Stimulated activated CD8-positive, alpha-beta memory T cell treated with anti-CD3 and anti-CD28 coated beads, Interleukin-15, amount 100 ng/mL, for 1 hour (primary cell): ENCODE measurements at regions not wholly inside any gene's neighbourhood (a gene's known extent, or its start where the extent isn't known, plus 50 kb on each side); places are given as distances from the start of the nearest gene placed in this dataset.

Experiments used
- DNase-seq: peaks from one replicate; pipeline ENCODE4 v3.0.0-alpha.2; 2020; ENCODE audit warnings: low read depth

GRCh38 chr1:199747984-199748383 lies 279.5 kb upstream of the NR5A2 start:
- no peak for DNase-seq

- DNase-seq: no peak
Measured at GRCh38 chr1:199751506-199751905, 276.0 kb upstream of the NR5A2 start.

DNA sequence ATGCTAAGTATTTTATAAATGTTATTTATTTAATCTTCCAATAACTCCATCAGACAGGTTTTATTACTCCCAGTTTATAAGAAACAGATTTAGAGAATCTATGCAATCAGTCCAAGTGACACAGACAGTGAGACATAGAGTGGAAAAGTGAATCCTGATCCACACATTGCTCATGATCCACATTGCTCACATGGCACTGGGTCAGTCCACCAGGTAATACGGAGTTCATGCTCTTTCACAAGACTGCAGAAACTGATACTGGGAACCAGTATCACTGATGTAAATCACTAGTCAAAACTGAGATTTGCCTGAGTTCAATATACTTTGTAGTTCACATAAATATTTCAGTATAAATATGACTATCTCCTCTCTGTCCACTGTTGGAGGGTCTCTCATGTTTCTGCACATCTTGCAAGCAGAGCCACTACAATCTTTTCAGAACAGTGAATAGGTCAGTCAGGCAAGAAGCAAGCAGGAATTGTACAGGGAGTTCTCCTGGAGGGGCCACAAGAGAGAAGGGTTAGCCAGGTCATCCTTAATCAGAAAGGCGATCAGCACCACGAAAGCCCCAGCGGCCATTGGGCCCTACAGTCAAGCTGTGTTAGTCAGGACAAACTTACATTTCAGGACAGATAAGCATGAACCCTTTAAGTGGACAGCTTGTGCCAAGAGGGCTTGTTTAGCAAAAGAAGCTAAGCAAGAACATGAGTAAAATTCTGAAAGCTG lies 275.4 kb upstream of the NR5A2 start:
- no peak for DNase-seq

DNA sequence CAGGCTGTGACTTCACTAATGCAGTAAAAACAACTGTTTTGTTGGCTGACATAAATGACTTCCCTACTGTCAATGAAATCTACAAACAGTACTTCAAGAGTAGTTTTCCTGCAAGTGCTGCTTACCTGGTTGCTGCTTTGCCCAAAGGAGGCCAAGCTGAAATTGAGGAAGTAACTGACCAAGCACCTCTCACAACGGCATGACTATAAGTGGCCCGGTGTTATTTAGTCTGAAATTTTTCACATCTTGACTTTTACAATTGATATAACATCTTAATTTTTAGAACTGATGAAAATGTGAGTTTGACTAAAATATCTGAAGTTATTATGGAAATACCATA lies 274.9 kb upstream of the NR5A2 start:
- DNase-seq: no peak

GRCh38 chr1:199753513-199753912 lies 274.0 kb upstream of the NR5A2 start:
- DNase-seq: no peak

DNA sequence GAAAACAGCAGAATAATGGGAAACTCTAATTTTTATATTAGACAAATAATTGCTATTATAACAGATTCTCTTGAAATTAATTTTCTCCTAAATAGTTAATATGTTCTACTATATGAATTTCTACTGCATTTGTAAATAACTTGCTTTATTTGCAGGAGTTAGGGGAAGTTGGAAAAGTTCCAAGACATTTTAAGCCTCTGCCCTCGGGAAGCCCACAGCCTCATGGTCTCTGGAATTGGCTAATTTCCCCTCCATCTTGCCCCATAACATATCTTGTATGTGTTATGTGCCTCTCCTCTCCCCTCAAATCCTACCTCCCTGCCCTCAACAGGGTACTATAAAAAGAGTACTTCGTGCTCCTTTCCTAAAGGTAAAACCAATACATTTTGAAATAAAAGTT lies 271.4 kb upstream of the NR5A2 start:
- no peak for DNase-seq

DNA sequence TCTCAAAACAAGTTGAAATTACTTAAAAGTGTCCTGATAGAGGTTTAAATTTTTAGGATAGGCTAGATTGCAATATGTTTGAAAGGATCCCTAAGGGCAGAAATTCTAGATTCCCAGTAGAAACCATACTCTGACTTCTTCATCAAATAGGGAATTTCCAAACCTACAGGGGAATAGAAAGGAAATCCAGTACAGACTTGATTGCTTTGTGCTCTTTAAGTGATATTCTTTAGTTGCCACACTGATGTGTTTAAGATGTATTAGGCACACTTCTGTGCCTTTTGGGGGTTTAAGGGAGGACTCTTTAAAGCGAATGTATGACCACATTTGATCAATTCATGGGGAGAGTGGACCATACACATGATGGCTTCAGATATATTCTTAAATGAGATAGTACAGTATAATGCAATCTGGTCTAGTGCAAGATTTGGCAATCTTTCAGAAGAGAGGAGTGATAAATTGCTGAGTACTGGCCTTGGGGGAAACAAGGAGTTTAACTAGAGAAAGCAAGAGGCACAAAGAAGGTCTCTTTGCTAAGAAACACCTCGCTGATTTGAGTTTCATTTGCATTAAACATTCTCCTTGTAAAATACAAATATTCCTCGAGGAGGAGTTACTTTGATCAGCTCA lies 268.8 kb upstream of the NR5A2 start:
- DNase-seq: no peak

DNA sequence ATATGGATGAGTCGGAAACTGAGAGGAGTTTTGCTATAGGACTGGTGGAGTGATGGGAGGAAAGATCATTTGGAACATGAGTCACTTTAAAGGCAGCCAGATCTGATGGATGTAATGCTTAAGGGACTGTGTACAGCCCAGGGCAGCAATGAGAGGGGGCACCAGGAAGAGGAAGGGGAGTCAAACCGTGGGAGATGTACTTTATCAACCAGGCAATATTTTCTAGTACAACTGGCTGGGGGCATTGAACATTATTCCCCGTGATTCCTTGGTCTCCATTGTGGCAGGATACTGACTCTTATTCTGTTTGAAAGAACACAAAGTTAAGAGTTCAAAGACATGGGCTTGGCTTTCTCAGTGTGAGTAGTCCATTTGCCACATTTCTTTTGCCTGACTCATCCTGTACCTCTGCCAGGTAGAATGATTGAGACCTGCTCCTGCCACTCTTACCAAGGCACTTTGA lies 268.2 kb upstream of the NR5A2 start:
- DNase-seq: no peak

- DNase-seq: no peak
Measured at GRCh38 chr1:199762572-199762971, 264.9 kb upstream of the NR5A2 start.

GRCh38 chr1:199766218-199766792 lies 261.2 kb upstream of the NR5A2 start:
- no peak for DNase-seq

DNA sequence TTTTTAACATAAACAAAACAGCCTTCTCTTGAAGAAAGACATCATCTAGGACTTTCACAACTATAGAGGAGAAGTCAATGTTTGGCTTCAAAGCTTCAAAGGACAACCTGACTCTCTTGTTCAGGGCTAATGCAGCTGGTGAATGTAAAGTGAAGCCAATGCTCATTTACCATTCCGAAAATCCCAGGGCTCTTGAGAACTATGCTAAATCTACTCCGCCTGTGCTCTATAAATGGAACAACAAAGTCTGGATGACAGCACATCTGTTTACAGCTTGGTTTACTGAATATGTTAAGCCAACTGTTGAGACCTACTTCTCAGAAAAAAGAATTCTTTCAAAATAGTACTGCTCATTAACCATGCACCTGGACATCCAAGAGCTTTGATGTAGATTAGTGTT lies 259.8 kb upstream of the NR5A2 start:
- DNase-seq: no peak

DNA sequence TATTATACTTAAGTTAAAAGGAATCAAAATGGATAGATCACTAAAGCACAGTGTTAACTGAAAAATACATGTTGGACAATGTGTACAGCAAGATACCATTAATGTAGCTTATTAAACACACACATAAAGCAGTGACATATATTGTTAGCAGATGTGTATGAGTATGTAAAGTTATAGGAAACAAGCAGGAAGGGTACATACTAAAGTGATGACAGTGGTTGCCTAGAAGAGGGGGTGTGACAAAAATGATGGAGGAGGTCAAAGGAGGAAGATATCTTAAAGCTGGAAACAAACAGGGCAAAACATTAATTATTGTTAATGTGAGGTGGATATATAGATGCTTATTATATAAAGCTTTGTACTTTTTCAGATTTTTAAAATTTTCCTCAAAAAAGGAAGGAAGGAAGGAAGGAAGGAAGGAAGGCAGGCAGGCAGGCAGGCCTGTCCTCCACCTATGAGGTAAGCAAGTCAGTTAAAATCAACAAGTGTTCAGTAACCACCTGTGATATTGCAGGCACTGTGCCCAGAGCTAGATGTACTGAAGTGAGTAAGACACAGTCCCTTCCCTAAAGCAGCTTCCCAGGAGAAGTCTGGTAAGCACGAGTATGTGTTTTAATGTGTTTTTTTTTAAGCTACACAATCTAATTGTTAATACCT lies 252.9 kb upstream of the NR5A2 start:
- no peak for DNase-seq

DNA sequence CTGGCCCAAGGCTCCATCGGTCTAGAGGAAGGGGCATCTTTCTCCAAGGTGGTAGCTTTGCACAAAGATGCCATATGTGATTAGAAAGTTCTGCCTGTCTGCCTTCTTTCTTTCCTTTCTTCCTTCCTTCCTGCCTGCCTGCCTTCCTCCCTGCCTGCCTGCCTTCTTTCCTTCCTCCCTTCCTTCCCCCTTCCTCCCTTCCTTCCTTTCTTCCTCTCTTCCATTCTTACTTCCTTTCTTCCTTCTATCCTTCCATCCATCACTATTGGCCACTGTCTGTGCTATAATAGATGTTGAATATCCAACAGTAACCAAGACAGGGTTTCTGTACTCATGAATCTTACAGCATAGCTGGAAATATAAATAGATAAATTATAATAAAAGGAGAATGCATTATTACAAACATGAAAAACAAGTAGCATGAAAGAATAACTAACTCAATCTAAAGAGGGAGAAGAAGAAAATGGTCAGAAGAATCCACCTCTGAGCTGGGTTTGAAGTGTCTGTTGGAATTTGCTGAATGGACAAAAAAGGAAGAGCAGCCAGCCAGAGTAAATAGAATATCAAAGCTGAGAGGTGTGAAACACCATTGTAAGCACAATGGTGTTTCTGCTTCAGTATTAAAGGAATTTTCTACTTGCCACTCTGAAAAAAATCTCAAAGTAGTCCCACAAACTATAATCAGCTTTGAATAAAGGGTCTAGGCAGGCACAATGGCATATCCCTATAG lies 250.6 kb upstream of the NR5A2 start:
- DNase-seq: no peak

DNA sequence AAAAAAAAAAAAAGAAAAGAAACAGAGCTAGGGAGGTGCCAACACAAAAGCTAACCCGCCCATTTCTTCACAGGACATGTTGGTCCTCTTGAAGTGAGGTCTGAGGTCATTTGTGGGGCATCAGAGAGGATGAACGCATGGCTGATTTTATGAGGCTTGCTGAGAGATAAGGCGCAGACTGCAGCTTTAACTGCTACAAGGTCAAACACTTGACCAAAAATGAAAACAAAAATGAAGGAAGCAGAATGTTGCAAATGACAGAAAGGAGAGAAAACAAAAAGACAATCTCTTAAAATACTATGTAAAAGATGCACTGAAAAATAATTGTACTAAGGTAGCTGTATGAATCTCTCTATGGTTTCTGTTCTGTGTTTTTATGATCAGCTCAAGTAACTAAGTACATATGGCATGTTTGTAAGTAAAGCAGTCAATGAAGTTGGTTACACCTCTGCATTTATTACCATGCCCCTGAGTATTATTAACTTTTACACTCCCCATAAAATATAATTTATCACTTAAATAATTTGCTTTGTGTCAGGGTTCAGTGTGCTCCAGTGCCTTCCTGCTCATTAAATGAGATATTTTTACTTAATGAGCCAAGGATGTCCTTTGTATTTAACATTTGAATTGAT lies 249.1 kb upstream of the NR5A2 start:
- no peak for DNase-seq

DNA sequence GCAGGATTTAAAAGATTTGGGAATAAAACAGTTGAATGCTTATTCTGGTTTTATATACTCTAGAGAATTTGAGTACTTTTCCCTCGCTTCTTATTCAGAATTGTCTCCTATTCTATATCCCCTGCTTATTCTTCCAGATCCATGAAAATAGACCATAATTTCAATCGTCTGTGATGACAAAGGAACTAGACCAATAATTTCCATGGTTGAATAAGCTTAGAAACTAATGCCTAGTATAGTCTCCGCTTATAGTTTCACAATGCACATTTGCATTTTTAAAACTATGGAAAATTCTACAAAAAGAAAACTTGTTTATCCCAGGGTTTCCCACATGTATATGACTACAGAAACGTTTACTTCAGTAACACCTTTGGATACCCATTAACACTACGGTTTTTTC lies 247.4 kb upstream of the NR5A2 start:
- no peak for DNase-seq

DNA sequence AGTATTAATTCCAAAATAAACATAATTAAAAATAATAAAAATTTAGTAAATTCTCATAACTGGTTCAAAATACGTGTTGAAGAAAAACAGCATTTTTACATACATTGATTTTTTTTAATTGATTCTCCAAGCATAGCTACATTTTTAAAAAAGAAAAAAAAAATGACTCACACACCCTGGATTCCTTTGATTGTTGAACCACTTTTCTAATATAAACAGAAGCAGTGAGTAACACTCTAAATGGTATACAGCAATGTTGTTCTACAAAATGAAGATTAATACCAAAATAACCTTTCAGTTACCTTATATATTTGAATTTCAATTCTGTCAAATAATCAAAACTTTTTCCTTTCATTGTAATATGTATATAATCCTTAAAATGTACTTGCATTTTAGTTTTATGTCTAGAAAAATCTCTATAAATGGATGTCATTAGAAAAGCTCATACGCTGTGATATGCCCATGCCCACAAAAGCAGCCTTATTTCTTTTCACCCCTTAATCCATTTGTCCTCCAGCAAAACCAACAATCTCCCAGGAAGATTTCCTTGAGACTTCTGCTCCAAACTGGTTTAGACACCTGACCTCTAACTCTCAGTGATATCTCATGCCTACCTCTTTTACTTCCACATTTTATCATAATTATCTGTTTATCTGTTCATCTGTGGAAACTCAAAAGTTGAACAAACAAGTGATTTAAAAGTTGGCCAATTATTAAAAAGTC lies 246.4 kb upstream of the NR5A2 start:
- no peak for DNase-seq

- no peak for DNase-seq
Measured at GRCh38 chr1:199784138-199784895, 243.2 kb upstream of the NR5A2 start.

GRCh38 chr1:199786695-199787094 lies 240.8 kb upstream of the NR5A2 start:
- no peak for DNase-seq

DNA sequence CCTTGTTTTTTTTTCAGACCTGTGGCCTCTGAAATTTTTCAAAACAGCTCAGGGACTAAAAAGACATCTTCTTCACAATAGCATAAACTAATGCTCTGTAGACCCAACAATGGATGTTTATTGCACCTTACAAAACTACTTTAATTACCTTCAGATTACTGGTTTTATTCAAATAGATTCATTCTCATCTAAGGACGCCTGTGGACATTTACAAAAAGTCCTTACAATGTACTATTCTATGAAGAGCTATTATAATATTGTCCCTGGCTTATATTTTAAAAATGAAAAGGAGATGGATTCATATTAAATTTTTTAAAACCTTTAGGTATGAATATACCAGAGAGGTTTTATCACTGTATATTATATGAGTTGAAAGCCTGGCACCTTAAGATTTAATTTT lies 238.4 kb upstream of the NR5A2 start:
- no peak for DNase-seq

- no peak for DNase-seq
Measured at GRCh38 chr1:199791495-199791894, 236.0 kb upstream of the NR5A2 start.

GRCh38 chr1:199792874-199793273 lies 234.6 kb upstream of the NR5A2 start:
- DNase-seq: no peak
